Neural cell (in vitro differentiated cells): ENCODE measurements at regions not wholly inside any gene's neighbourhood (a gene's known extent, or its start where the extent isn't known, plus 50 kb on each side); places are given as distances from the start of the nearest gene placed in this dataset.

ENCODE experiments used
- H2AFZ ChIP-seq: fragments of 200-600, 300-800 bp; sonication (generic), shearing (Covaris generic); 2 replicates; pipeline ENCODE4 v1.6.0; 2014; ENCODE audit warnings: low read depth, mild to moderate bottlenecking, antibody characterized with exemption, low read length, moderate library complexity
- H3F3A ChIP-seq: fragments of 200-600 bp; shearing (Covaris generic); 2 replicates; pipeline ENCODE4 v1.6.1; 2016; ENCODE audit warnings: mild to moderate bottlenecking, moderate library complexity, mixed read lengths, antibody characterized with exemption, low read length; ENCODE audit not compliant: insufficient read depth, poor library complexity, severe bottlenecking
- H3K27ac ChIP-seq: fragments of 200-600, 300-800 bp; sonication (generic), shearing (Covaris generic); 2 replicates; pipeline ENCODE4 v1.5.1; 2014; ENCODE audit warnings: mild to moderate bottlenecking, low read length, moderate library complexity
- H3K27me3 ChIP-seq: fragments of 300-800, 200-600 bp; sonication (generic), shearing (Covaris generic); 2 replicates; pipeline ENCODE4 v1.6.0; 2014; ENCODE audit warnings: mild to moderate bottlenecking, low read depth, low read length, moderate library complexity; ENCODE audit not compliant: insufficient read depth
- H3K36me3 ChIP-seq: fragments of 300-800, 200-600 bp; sonication (generic), shearing (Covaris generic); 2 replicates; pipeline ENCODE4 v1.5.1; 2014; ENCODE audit warnings: mild to moderate bottlenecking, antibody characterized with exemption, low read length, moderate library complexity; ENCODE audit not compliant: insufficient read depth
- H3K4me2 ChIP-seq: fragments of 300-800, 200-600 bp; sonication (generic), shearing (Covaris generic); 2 replicates; pipeline ENCODE4 v1.6.0; 2014; ENCODE audit warnings: mild to moderate bottlenecking, low read length
- H3K4me3 ChIP-seq: fragments of 300-800, 200-600 bp; sonication (generic), shearing (Covaris generic); 2 replicates; pipeline ENCODE4 v1.5.1; 2014; ENCODE audit warnings: mild to moderate bottlenecking, low read length, moderate library complexity
- H3K79me2 ChIP-seq: fragments of 200-600 bp; shearing (Covaris generic); replicated peaks from 2 replicates; pipeline ENCODE4 v1.6.0; 2014; ENCODE audit warnings: mild to moderate bottlenecking, low read length, moderate library complexity; ENCODE audit not compliant: insufficient read depth
- H3K9ac ChIP-seq: fragments of 300-800, 200-600 bp; sonication (generic), shearing (Covaris generic); 2 replicates; pipeline ENCODE4 v1.6.1; 2016; ENCODE audit warnings: mild to moderate bottlenecking, low read length, mixed read lengths
- H3K9me2 ChIP-seq: fragments of 200-600 bp; shearing (Covaris generic); 2 replicates; pipeline ENCODE4 v1.6.1; 2016; ENCODE audit warnings: mild to moderate bottlenecking, low read length, mixed read lengths; ENCODE audit not compliant: insufficient read depth
- H3K9me3 ChIP-seq: fragments of 200-600, 300-800 bp; sonication (generic), shearing (Covaris generic); 2 replicates; pipeline ENCODE4 v1.6.1; 2016; ENCODE audit warnings: mild to moderate bottlenecking, mixed run types, low read length, moderate library complexity, mixed read lengths
- H4K20me1 ChIP-seq: fragments of 200-600 bp; shearing (Covaris generic); 2 replicates; pipeline ENCODE4 v1.6.1; 2016; ENCODE audit warnings: mild to moderate bottlenecking, mixed run types; ENCODE audit not compliant: insufficient read depth
- EZH2 ChIP-seq: fragments of 200-600, 300-800 bp; shearing (Covaris generic), sonication (generic); IDR thresholded peaks from 2 replicates; pipeline ENCODE4 v1.6.1; 2014; ENCODE audit warnings: antibody characterized with exemption, low read length, borderline replicate concordance, mild to moderate bottlenecking; ENCODE audit not compliant: insufficient read depth, poor library complexity, severe bottlenecking
- MXI1 ChIP-seq: fragments of 450-650 bp; conservative IDR thresholded peaks from 2 replicates; pipeline ENCODE4 v1.6.1; 2014; ENCODE audit warnings: antibody characterized with exemption, mild to moderate bottlenecking; ENCODE audit not compliant: poor library complexity, severe bottlenecking
- RAD21 ChIP-seq: fragments of 450-650 bp; conservative IDR thresholded peaks from 2 replicates; pipeline ENCODE4 v1.6.1; 2014; ENCODE audit warnings: antibody characterized with exemption, mild to moderate bottlenecking, moderate library complexity
- SMC3 ChIP-seq: fragments of 450-650 bp; conservative IDR thresholded peaks from 2 replicates; pipeline ENCODE4 v1.6.1; 2014; ENCODE audit warnings: antibody characterized with exemption, mild to moderate bottlenecking, moderate library complexity; ENCODE audit not compliant: poor library complexity
- TAF1 ChIP-seq: IDR thresholded peaks from 2 replicates; pipeline ENCODE4 v1.6.1; 2012; ENCODE audit warnings: low read depth
- TF ChIP-seq, protein P1 (sequence below): IDR thresholded peaks from 2 replicates; pipeline ENCODE4 v1.6.1; 2012; ENCODE audit warnings: borderline replicate concordance
- TF ChIP-seq, protein P2 (sequence below): fragments of 450-650 bp; IDR thresholded peaks from 2 replicates; pipeline ENCODE4 v1.5.1; 2014; ENCODE audit warnings: antibody characterized with exemption, mild to moderate bottlenecking, moderate library complexity; ENCODE audit not compliant: poor library complexity, severe bottlenecking

DNA sequence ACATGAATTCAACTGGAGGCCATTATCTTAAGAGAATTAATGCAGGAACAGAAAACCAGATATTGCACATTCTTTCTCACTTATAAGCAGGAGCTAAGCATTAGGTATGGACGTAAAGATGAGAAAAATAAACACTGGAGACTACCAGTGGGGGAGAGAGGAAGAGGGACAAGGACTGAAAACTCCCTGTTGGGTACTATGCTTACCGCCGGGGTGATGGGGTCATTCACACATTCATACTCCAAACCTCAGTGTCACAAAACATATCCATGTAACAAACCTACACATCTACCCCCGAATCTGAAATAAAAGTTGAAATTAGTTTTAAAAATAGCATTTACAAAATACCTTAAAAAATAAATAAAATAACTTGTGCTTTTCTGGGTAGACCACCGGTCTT, 80.8 kb upstream of the RAP1B start:
- Histone ChIP-seq H3K9me3 (no peaks in the 10 kb centered on the region), H3K9me2 (no peaks in the 10 kb centered on the region), H3K27ac (no peak overlapping the region)

DNA sequence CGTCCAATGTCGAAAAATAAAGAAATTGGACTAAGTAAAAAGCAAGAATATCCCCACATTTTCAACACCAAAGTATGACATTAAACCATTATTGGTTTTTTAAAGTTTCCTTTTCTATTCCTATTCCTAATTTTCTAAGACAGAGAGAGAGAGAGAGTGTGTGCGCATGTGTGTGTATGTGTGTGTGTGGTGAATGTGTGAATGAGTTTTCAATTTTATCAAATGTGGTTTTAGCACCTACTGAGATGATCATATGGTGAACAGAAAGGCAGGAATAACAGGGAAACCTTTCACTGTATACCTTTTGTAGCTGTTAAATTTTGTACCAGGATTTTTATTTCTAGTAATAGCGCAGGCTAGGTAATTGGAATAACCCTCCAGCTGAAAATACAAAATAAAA, 80.4 kb upstream of the RAP1B start:
- no peak overlapping the region for H3K9ac ChIP-seq
- H3K79me2 ChIP-seq: no peaks in the 10 kb centered on the region
- no peak overlapping the region for H3K4me3 ChIP-seq
- H2AFZ ChIP-seq: no peak overlapping the region
- H3F3A ChIP-seq: no peaks in the 10 kb centered on the region
- no peaks in the 10 kb centered on the region for H4K20me1 ChIP-seq
- no peaks in the 10 kb centered on the region for H3K27me3 ChIP-seq
- H3K4me2 ChIP-seq: no peak overlapping the region
- no peaks in the 10 kb centered on the region for H3K9me2 ChIP-seq
- no peaks in the 10 kb centered on the region for H3K36me3 ChIP-seq
- TF ChIP-seq EZH2 (no peak), MXI1 (no peak), TAF1 (no peak)
- TF ChIP-seq, protein P1, sequence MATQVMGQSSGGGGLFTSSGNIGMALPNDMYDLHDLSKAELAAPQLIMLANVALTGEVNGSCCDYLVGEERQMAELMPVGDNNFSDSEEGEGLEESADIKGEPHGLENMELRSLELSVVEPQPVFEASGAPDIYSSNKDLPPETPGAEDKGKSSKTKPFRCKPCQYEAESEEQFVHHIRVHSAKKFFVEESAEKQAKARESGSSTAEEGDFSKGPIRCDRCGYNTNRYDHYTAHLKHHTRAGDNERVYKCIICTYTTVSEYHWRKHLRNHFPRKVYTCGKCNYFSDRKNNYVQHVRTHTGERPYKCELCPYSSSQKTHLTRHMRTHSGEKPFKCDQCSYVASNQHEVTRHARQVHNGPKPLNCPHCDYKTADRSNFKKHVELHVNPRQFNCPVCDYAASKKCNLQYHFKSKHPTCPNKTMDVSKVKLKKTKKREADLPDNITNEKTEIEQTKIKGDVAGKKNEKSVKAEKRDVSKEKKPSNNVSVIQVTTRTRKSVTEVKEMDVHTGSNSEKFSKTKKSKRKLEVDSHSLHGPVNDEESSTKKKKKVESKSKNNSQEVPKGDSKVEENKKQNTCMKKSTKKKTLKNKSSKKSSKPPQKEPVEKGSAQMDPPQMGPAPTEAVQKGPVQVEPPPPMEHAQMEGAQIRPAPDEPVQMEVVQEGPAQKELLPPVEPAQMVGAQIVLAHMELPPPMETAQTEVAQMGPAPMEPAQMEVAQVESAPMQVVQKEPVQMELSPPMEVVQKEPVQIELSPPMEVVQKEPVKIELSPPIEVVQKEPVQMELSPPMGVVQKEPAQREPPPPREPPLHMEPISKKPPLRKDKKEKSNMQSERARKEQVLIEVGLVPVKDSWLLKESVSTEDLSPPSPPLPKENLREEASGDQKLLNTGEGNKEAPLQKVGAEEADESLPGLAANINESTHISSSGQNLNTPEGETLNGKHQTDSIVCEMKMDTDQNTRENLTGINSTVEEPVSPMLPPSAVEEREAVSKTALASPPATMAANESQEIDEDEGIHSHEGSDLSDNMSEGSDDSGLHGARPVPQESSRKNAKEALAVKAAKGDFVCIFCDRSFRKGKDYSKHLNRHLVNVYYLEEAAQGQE: no peak
- no peaks in the 10 kb centered on the region for H3K9me3 ChIP-seq
- no peak overlapping the region for H3K27ac ChIP-seq

More for the DNA sequence above, 80.8 kb upstream of the RAP1B start:
- no peak overlapping the region for H3K4me2 ChIP-seq
- no peak overlapping the region for H3K4me3 ChIP-seq
- H3K79me2 ChIP-seq: no peaks in the 10 kb centered on the region
- H2AFZ ChIP-seq: no peak overlapping the region
- H3K36me3 ChIP-seq: no peaks in the 10 kb centered on the region
- no peak overlapping the region for H3K9ac ChIP-seq
- H3K27me3 ChIP-seq: no peaks in the 10 kb centered on the region
- H3F3A ChIP-seq: no peaks in the 10 kb centered on the region
- no peaks in the 10 kb centered on the region for H4K20me1 ChIP-seq
- TF ChIP-seq SMC3: no peak
- TF ChIP-seq TAF1: no peak
- TF ChIP-seq, protein P1: no peak
- TF ChIP-seq, protein P2, sequence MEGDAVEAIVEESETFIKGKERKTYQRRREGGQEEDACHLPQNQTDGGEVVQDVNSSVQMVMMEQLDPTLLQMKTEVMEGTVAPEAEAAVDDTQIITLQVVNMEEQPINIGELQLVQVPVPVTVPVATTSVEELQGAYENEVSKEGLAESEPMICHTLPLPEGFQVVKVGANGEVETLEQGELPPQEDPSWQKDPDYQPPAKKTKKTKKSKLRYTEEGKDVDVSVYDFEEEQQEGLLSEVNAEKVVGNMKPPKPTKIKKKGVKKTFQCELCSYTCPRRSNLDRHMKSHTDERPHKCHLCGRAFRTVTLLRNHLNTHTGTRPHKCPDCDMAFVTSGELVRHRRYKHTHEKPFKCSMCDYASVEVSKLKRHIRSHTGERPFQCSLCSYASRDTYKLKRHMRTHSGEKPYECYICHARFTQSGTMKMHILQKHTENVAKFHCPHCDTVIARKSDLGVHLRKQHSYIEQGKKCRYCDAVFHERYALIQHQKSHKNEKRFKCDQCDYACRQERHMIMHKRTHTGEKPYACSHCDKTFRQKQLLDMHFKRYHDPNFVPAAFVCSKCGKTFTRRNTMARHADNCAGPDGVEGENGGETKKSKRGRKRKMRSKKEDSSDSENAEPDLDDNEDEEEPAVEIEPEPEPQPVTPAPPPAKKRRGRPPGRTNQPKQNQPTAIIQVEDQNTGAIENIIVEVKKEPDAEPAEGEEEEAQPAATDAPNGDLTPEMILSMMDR: no peak
- TF ChIP-seq RAD21: no peak
- TF ChIP-seq MXI1: no peak
